CD4-positive, CD25-positive, alpha-beta regulatory T cell (primary cell): ENCODE measurements at regions not wholly inside any gene's neighbourhood (a gene's known extent, or its start where the extent isn't known, plus 50 kb on each side); places are given as distances from the start of the nearest gene placed in this dataset.
"Not testable (repeated sequence)": the region's sequence is repeated elsewhere in the genome, so short reads cannot be mapped to it uniquely, and the experiment has no call there.

Experiments
- ATAC-seq, 2 donors: fragments of 150-1000 bp; cut with Tn5 transposase; one replicate each; pipeline ENCODE4 v1.10.0; 2021; ENCODE audit warnings: low read depth in 2 of 2, moderate number of reproducible peaks in 2 of 2, moderate library complexity in 1 of 2
- DNase-seq, 3 donors: peaks; one replicate each; pipeline versions ENCODE4 v3.0.0 to v3.0.0-alpha.2; 2012 to 2022; ENCODE audit warnings: mixed read lengths in 1 of 3
- H3K27ac ChIP-seq: one replicate; pipeline ENCODE4 v1.7.0; 2013; ENCODE audit warnings: mild to moderate bottlenecking, low read length; ENCODE audit not compliant: insufficient read depth, poor library complexity, severe bottlenecking
- H3K27me3 ChIP-seq: one replicate; pipeline ENCODE4 v1.7.0; 2013; ENCODE audit warnings: low read length; ENCODE audit not compliant: control insufficient read depth, insufficient read depth
- H3K36me3 ChIP-seq: one replicate; pipeline ENCODE4 v1.7.0; 2013; ENCODE audit warnings: mild to moderate bottlenecking, low read length, moderate library complexity; ENCODE audit not compliant: control insufficient read depth, insufficient read depth
- H3K4me1 ChIP-seq: 2 replicates; pipeline ENCODE4 v1.7.0; 2013; ENCODE audit warnings: mild to moderate bottlenecking, low read length; ENCODE audit not compliant: insufficient read depth, control insufficient read depth, poor library complexity, severe bottlenecking
- H3K4me3 ChIP-seq: one replicate; pipeline ENCODE4 v1.7.0; 2013; ENCODE audit warnings: low read depth, mild to moderate bottlenecking, low read length, moderate library complexity
- H3K9me3 ChIP-seq, 2 experiments: 1 replicate in 1 of 2; 2 replicates in 1 of 2; pipeline ENCODE4 v1.7.0; 2013; ENCODE audit warnings: low read length in 2 of 2, mild to moderate bottlenecking in 1 of 2, moderate library complexity in 1 of 2; ENCODE audit not compliant: control insufficient read depth in 2 of 2
- H3K27ac Mint-ChIP-seq, 3 donors: one replicate each; pipeline ENCODE4 v1.8.0; 2020 to 2022; ENCODE audit warnings: mild to moderate bottlenecking in 3 of 3, mixed read lengths in 3 of 3, moderate library complexity in 2 of 3
- H3K27me3 Mint-ChIP-seq: one replicate; pipeline ENCODE4 v1.8.0; 2022; ENCODE audit warnings: mild to moderate bottlenecking, mixed read lengths
- H3K36me3 Mint-ChIP-seq: one replicate; pipeline ENCODE4 v1.8.0; 2020; ENCODE audit warnings: mixed read lengths
- H3K4me1 Mint-ChIP-seq, 4 donors: one replicate each; pipeline ENCODE4 v1.8.0; 2020 to 2022; ENCODE audit warnings: mixed read lengths in 4 of 4, mild to moderate bottlenecking in 1 of 4
- H3K4me3 Mint-ChIP-seq, 4 donors: one replicate each; pipeline ENCODE4 v1.8.0; 2020 to 2022; ENCODE audit warnings: mild to moderate bottlenecking in 4 of 4, mixed read lengths in 4 of 4, moderate library complexity in 3 of 4
- H3K9me3 Mint-ChIP-seq, 7 donors: one replicate each; pipeline ENCODE4 v1.8.0; 2020 to 2022; ENCODE audit warnings: mixed read lengths in 7 of 7, mild to moderate bottlenecking in 3 of 7, moderate library complexity in 2 of 7

GRCh38 chr12:12009749-12010276 is 60.9 kb upstream of the BCL2L14 start:
- Mint-ChIP-seq H3K4me1 (peaks cover 22 to 69% (median 47%) of the 10 kb centered on the region in 4 donors), H3K4me3 (peak overlapping the region; percentile 69 to 92 (median 82)), H3K27ac (peak overlapping the region; percentile 70 to 92 (median 92))
- H3K36me3 Mint-ChIP-seq, H3K9me3 ChIP-seq, H3K36me3 ChIP-seq, DNase-seq, H3K27me3 ChIP-seq, ATAC-seq, H3K27me3 Mint-ChIP-seq, H3K9me3 Mint-ChIP-seq: not testable (repeated sequence)
- Histone ChIP-seq H3K27ac (peak overlapping the region; percentile 58), H3K4me3 (peak overlapping the region; percentile 70), H3K4me1 (peaks cover 46% of the 10 kb centered on the region)

- peak in 2 of 3 donors; percentile 55 to 65 for DNase-seq
- Histone ChIP-seq H3K27me3 (no peaks in the 10 kb centered on the region), H3K4me3 (peak overlapping the region; percentile 70), H3K36me3 (no peaks in the 10 kb centered on the region), H3K9me3 (no peaks in the 10 kb centered on the region), H3K27ac (peak overlapping the region; percentile 58), H3K4me1 (peaks cover 46% of the 10 kb centered on the region)
- Mint-ChIP-seq H3K36me3 (peaks cover 1% of the 10 kb centered on the region), H3K27me3 (no peaks in the 10 kb centered on the region), H3K9me3 (peaks cover 0 to 2% (median 0%) of the 10 kb centered on the region in 7 donors), H3K4me3 (peak overlapping the region; percentile 69 to 92 (median 82)), H3K27ac (peak overlapping the region; percentile 92 to 95 (median 92)), H3K4me1 (peaks cover 22 to 67% (median 47%) of the 10 kb centered on the region in 4 donors)
- ATAC-seq = peak; percentile 15 to 29
Measured at GRCh38 chr12:12010277-12011039, 60.3 kb upstream of the BCL2L14 start.

GRCh38 chr12:12011880-12012260 is 58.9 kb upstream of the BCL2L14 start:
- no peak overlapping the region for H3K4me3 ChIP-seq
- no peaks in the 10 kb centered on the region for H3K27me3 Mint-ChIP-seq
- peaks cover 20 to 67% (median 50%) of the 10 kb centered on the region in 4 donors for H3K4me1 Mint-ChIP-seq
- H3K27ac Mint-ChIP-seq = peak overlapping the region in 1 of 3 donors; percentile 54
- H3K27ac ChIP-seq = no peak overlapping the region
- ATAC-seq (no peak), DNase-seq (no peak)
- peaks cover 2% of the 10 kb centered on the region for H3K36me3 Mint-ChIP-seq
- H3K27me3 ChIP-seq = no peaks in the 10 kb centered on the region
- H3K9me3 Mint-ChIP-seq = peaks cover 0 to 1% (median 0%) of the 10 kb centered on the region in 7 donors
- peaks cover 50% of the 10 kb centered on the region for H3K4me1 ChIP-seq
- H3K4me3 Mint-ChIP-seq = peak overlapping the region in 1 of 4 donors; percentile 26
- H3K36me3 ChIP-seq = no peaks in the 10 kb centered on the region
- no peaks in the 10 kb centered on the region for H3K9me3 ChIP-seq

- no peak overlapping the region for H3K27ac ChIP-seq
- Mint-ChIP-seq H3K4me1 (peaks cover 11 to 37% (median 26%) of the 10 kb centered on the region in 4 donors), H3K27ac (peak overlapping the region; percentile 57 to 70 (median 61)), H3K36me3 (peaks cover 3% of the 10 kb centered on the region), H3K27me3 (no peaks in the 10 kb centered on the region), H3K9me3 (no peaks in the 10 kb centered on the region), H3K4me3 (no peak overlapping the region)
- H3K4me3 ChIP-seq = no peak overlapping the region
- no peaks in the 10 kb centered on the region for H3K27me3 ChIP-seq
- no peaks in the 10 kb centered on the region for H3K9me3 ChIP-seq
- peaks cover 21% of the 10 kb centered on the region for H3K4me1 ChIP-seq
- ATAC-seq = no peak
- DNase-seq = no peak
- H3K36me3 ChIP-seq = no peaks in the 10 kb centered on the region
Measured at GRCh38 chr12:12015073-12015685, 55.6 kb upstream of the BCL2L14 start.

- H3K9me3 Mint-ChIP-seq = no peaks in the 10 kb centered on the region
Measured at GRCh38 chr12:12016284-12017100, 54.2 kb upstream of the BCL2L14 start.

GRCh38 chr12:12017135-12017581 is 53.6 kb upstream of the BCL2L14 start:
- peak overlapping the region in 2 of 3 donors; percentile 63 to 86 for H3K27ac Mint-ChIP-seq
- H3K4me1 Mint-ChIP-seq = peaks cover 5 to 26% (median 14%) of the 10 kb centered on the region in 4 donors
- Histone ChIP-seq H3K4me1 (peaks cover 6% of the 10 kb centered on the region), H3K27me3 (no peaks in the 10 kb centered on the region), H3K4me3 (no peak overlapping the region), H3K36me3 (no peaks in the 10 kb centered on the region), H3K9me3 (no peaks in the 10 kb centered on the region), H3K27ac (no peak overlapping the region)
- peak overlapping the region in 2 of 4 donors; percentile 11 to 36 for H3K4me3 Mint-ChIP-seq
- no peak for DNase-seq
- H3K36me3 Mint-ChIP-seq = peaks cover 3% of the 10 kb centered on the region
- H3K9me3 Mint-ChIP-seq = no peaks in the 10 kb centered on the region
- no peak for ATAC-seq
- H3K27me3 Mint-ChIP-seq = no peaks in the 10 kb centered on the region

More at GRCh38 chr12:12016284-12017100, 54.2 kb upstream of the BCL2L14 start:
- H3K36me3 ChIP-seq = no peaks in the 10 kb centered on the region
- DNase-seq (peak in 1 of 3 donors; percentile 19), ATAC-seq (no peak)
- H3K27me3 ChIP-seq = no peaks in the 10 kb centered on the region
- H3K36me3 Mint-ChIP-seq = peaks cover 3% of the 10 kb centered on the region
- H3K4me3 Mint-ChIP-seq = peak overlapping the region in 3 of 4 donors; percentile 1 to 36 (median 11)
- H3K4me1 ChIP-seq = peaks cover 7% of the 10 kb centered on the region
- no peaks in the 10 kb centered on the region for H3K27me3 Mint-ChIP-seq
- peak overlapping the region; percentile 63 to 86 (median 72) for H3K27ac Mint-ChIP-seq
- no peak overlapping the region for H3K27ac ChIP-seq
- H3K4me3 ChIP-seq = no peak overlapping the region
- no peaks in the 10 kb centered on the region for H3K9me3 ChIP-seq
- H3K4me1 Mint-ChIP-seq = peaks cover 5 to 26% (median 18%) of the 10 kb centered on the region in 4 donors

- no peak overlapping the region for H3K4me3 ChIP-seq
- no peak for ATAC-seq
- Mint-ChIP-seq H3K4me1 (peaks cover 5 to 23% (median 12%) of the 10 kb centered on the region in 4 donors), H3K27me3 (no peaks in the 10 kb centered on the region), H3K36me3 (peaks cover 3% of the 10 kb centered on the region), H3K9me3 (no peaks in the 10 kb centered on the region), H3K4me3 (peak overlapping the region in 1 of 4 donors; percentile 39), H3K27ac (peak overlapping the region in 1 of 3 donors; percentile 13)
- DNase-seq = no peak
- H3K4me1 ChIP-seq = peaks cover 6% of the 10 kb centered on the region
- H3K36me3 ChIP-seq = no peaks in the 10 kb centered on the region
- no peaks in the 10 kb centered on the region for H3K9me3 ChIP-seq
- H3K27me3 ChIP-seq = no peaks in the 10 kb centered on the region
- H3K27ac ChIP-seq = no peak overlapping the region
Measured at GRCh38 chr12:12017798-12018197, 52.9 kb upstream of the BCL2L14 start.
